GM13976 (cell line): ENCODE measurements at regions not wholly inside any gene's neighbourhood (a gene's known extent, or its start where the extent isn't known, plus 50 kb on each side); places are given as distances from the start of the nearest gene placed in this dataset.

Source experiments
- DNase-seq: peaks from one replicate; pipeline ENCODE4 v3.0.0; 2012; ENCODE audit warnings: low spot score
- CTCF ChIP-seq: IDR thresholded peaks from 2 replicates; pipeline ENCODE4 v1.5.1; 2012; ENCODE audit warnings: borderline replicate concordance, mild to moderate bottlenecking; ENCODE audit not compliant: insufficient read depth; ENCODE audit errors: extremely low read depth, missing control alignments, control extremely low read depth
- in situ Hi-C: fragments of 300-500 bp; cut with MboI; formaldehyde crosslinking; loops from one replicate; pipeline ENCODE4 v1.12.0; 2022; ENCODE audit warnings: low sequenced_read_pairs, mixed read lengths, inconsistent platforms; ENCODE audit not compliant: unreplicated experiment

GRCh38 chr2:6264198-6264597 lies 572.0 kb downstream of the SOX11 start:
- in situ Hi-C loops: no loop called here
- no peak for TF ChIP-seq CTCF
- no peak for DNase-seq

GRCh38 chr2:6281524-6281923 lies 584.2 kb downstream of the CMPK2 start:
- in situ Hi-C loops: no loop called here
- no peak for DNase-seq
- no peak for TF ChIP-seq CTCF

GRCh38 chr2:6283259-6283658 lies 582.4 kb downstream of the CMPK2 start:
- no peak for DNase-seq
- in situ Hi-C loops: no loop called here
- no peak for TF ChIP-seq CTCF

GRCh38 chr2:6287406-6287805 lies 578.3 kb downstream of the CMPK2 start:
- TF ChIP-seq CTCF: no peak
- no peak for DNase-seq
- in situ Hi-C loops: no loop called here

GRCh38 chr2:6288791-6289190 lies 576.9 kb downstream of the CMPK2 start:
- no peak for TF ChIP-seq CTCF
- in situ Hi-C loops: no loop called here
- no peak for DNase-seq

- in situ Hi-C loops: no loop called here
- no peak for TF ChIP-seq CTCF
- no peak for DNase-seq
Observed at GRCh38 chr2:6290217-6291015, 575.3 kb downstream of the CMPK2 start.
